Muscle layer of duodenum (tissue), 2 donors: ENCODE measurements at regions not wholly inside any gene's neighbourhood (a gene's known extent, or its start where the extent isn't known, plus 50 kb on each side); places are given as distances from the start of the nearest gene placed in this dataset.

Experiments used
- H3K27ac ChIP-seq: one replicate; pipeline ENCODE4 v1.7.0; 2013; ENCODE audit warnings: mild to moderate bottlenecking, low read length
- H3K27me3 ChIP-seq: one replicate; pipeline ENCODE4 v1.7.0; 2013; ENCODE audit warnings: low read depth, mild to moderate bottlenecking, control low read depth, low read length
- H3K36me3 ChIP-seq, 2 donors: one replicate each; pipeline ENCODE4 v1.7.0; 2013; ENCODE audit warnings: low read length in 2 of 2, control low read depth in 1 of 2, mild to moderate bottlenecking in 1 of 2; ENCODE audit not compliant: insufficient read depth in 2 of 2, control insufficient read depth in 1 of 2
- H3K4me1 ChIP-seq, 2 donors: one replicate each; pipeline ENCODE4 v1.7.0; 2013; ENCODE audit warnings: low read length in 2 of 2, mild to moderate bottlenecking in 2 of 2, control low read depth in 1 of 2, moderate library complexity in 1 of 2; ENCODE audit not compliant: insufficient read depth in 2 of 2, control insufficient read depth in 1 of 2
- H3K4me3 ChIP-seq, 2 donors: one replicate each; pipeline ENCODE4 v1.7.0; 2013; ENCODE audit warnings: low read length in 2 of 2, low read depth in 1 of 2, mild to moderate bottlenecking in 1 of 2
- H3K9me3 ChIP-seq, 2 donors: one replicate each; pipeline ENCODE4 v1.7.0; 2013; ENCODE audit warnings: low read length in 2 of 2, control low read depth in 1 of 2, mild to moderate bottlenecking in 1 of 2; ENCODE audit not compliant: control insufficient read depth in 1 of 2
- donor health status: healthy.

DNA sequence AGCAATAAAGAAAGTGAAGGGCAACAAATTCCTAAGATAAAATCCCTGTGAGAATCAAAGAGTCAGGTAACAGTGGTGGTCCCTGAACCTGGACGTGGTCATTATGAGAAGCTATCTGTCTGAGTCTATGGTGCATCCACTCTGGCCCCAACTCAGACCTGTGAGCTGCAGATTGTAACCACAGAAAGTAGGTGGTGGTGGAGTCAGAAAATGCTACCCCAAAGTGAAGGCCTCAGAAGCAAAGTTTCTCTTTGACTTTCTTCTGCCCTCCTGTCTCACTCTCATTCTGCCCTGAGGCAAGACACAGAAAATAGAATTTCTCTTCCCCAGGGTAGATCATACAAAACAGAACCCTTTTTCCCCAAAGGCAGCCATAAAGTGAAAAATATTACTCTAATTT is 84.1 kb upstream of the NEIL3 start:
- no peak overlapping the region for H3K27ac ChIP-seq
- H3K27me3 ChIP-seq: no peaks in the 10 kb centered on the region
- no peaks in the 10 kb centered on the region for H3K36me3 ChIP-seq
- H3K4me1 ChIP-seq: no peaks in the 10 kb centered on the region
- no peaks in the 10 kb centered on the region for H3K9me3 ChIP-seq
- H3K4me3 ChIP-seq: no peak overlapping the region

DNA sequence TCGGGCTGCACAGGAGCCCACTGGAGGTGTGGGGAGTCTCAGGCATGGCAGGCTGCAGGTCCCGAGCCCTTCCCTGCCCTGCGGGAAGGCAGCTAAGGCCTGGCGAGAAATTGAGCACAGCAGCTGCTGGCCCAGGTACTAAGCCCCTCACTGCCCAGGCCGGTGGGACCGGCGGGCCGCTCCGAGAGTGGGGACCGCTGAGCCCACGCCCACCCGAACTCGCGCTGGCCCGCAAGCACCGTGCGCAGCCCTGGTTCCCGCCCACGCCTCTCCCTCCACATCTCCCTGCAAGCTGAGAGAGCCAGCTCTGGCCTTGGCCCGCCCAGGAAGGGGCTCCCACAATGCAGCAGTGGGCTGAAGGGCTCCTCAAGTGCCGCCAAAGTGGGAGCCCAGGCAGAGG is 82.0 kb upstream of the NEIL3 start:
- no peaks in the 10 kb centered on the region for H3K4me1 ChIP-seq
- no peaks in the 10 kb centered on the region for H3K36me3 ChIP-seq
- H3K4me3 ChIP-seq: no peak overlapping the region
- H3K27me3 ChIP-seq: no peaks in the 10 kb centered on the region
- H3K9me3 ChIP-seq: no peaks in the 10 kb centered on the region
- H3K27ac ChIP-seq: no peak overlapping the region

DNA sequence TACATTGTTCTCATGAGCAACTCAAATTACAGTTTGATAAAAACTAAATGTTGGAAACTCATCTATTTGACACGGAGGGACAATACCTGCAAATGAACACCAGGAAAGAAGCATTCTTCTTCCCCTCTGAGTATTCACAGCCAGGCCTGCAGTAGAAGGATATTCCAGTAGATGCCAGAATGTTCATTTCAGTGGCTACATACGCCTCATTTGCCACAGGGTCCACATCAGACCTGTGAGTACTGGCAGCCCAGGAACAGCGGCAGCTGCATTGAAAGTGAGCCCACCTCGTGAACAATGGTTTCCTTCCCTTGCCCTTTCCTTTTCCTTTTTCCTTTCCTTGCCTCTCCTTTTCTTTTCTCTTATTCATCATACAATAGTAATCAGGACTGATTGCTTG is 81.1 kb upstream of the NEIL3 start:
- Histone ChIP-seq H3K36me3 (no peaks in the 10 kb centered on the region), H3K4me3 (peak overlapping the region; percentile 52 to 59), H3K27ac (no peak overlapping the region), H3K9me3 (no peaks in the 10 kb centered on the region), H3K4me1 (no peaks in the 10 kb centered on the region), H3K27me3 (no peaks in the 10 kb centered on the region)

DNA sequence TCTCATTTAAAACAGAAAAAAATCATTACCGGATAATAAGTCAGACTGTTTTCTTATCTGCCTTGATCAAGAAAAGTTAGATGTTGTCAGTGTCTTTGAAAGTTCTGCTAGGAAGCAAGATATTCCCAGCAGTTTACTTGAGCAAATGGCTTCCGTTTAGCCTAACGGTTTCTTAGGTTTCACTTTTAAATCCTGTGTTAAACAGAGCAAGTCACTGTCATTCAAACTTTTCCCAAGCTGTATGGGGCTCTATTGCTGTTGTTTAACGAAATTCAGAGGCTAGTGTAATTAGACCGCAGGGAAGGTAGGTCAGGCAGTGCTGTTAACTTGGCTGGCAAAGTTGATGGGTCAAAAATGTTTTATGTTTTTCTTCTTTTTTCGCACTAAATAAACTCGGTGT is 80.3 kb upstream of the NEIL3 start:
- Histone ChIP-seq H3K36me3 (no peaks in the 10 kb centered on the region), H3K27me3 (no peaks in the 10 kb centered on the region), H3K27ac (no peak overlapping the region), H3K4me3 (peak overlapping the region; percentile 52 to 59), H3K4me1 (no peaks in the 10 kb centered on the region), H3K9me3 (no peaks in the 10 kb centered on the region)

DNA sequence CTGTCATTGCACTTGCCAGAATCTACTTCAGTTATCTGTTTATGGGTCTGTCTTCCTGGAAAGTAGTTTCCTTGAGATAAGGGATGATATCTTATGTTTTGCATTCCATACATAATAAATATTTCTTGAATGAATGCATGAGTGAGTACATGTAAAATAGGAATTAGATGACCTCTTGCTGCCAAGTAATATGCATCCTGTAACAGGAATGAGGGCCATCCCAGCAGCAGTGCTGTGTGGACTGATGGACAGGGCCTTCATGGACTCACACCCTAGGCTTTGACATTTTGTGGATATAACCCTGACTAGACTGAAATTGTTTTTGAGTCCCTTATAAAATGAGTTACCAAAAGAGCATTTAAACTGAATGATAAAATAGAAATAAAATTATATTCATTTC is 77.2 kb upstream of the NEIL3 start:
- H3K4me3 ChIP-seq: no peak overlapping the region
- H3K36me3 ChIP-seq: no peaks in the 10 kb centered on the region
- H3K4me1 ChIP-seq: no peaks in the 10 kb centered on the region
- H3K27me3 ChIP-seq: no peaks in the 10 kb centered on the region
- H3K9me3 ChIP-seq: no peaks in the 10 kb centered on the region
- H3K27ac ChIP-seq: no peak overlapping the region

DNA sequence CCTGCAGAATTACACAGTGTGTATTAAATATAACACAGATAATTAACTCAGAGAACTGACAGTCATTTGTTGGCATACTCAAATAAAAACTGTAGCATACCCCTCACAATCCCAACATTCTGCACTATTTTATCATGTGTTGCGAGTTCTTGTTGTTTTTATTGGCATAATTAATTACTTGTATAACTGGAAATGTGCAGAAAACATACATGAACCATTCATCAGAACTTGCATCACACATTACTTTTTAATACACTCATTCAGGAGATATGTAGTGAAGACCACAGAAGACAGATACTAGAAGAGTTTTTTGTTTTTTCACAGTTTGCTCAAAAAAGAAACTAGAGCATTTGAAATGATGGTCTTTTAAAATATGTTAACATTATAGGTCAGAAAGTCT is 74.6 kb upstream of the NEIL3 start:
- no peaks in the 10 kb centered on the region for H3K27me3 ChIP-seq
- H3K4me1 ChIP-seq: no peaks in the 10 kb centered on the region
- no peak overlapping the region for H3K27ac ChIP-seq
- H3K36me3 ChIP-seq: no peaks in the 10 kb centered on the region
- H3K4me3 ChIP-seq: no peak overlapping the region
- H3K9me3 ChIP-seq: no peaks in the 10 kb centered on the region

DNA sequence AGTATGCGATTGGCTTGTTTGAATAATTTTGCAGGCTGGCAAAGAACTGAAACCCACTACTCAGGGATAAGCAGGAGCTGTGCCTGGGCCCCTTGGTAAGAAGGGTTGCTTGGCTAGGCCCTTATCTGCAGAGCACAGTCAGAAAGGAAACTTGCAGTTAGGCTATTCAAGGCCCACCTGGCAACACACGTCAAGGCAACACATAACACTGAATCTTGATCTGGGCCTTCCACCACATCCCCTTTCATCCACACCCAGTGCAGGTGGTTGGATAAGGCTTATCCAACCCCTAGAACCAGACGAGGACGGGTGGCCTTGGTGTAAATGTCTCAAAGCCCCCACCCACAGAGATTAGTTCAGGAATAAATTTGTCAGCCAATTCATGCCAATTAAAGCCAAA is 72.8 kb upstream of the NEIL3 start:
- no peaks in the 10 kb centered on the region for H3K4me1 ChIP-seq
- no peak overlapping the region for H3K4me3 ChIP-seq
- H3K27ac ChIP-seq: no peak overlapping the region
- no peaks in the 10 kb centered on the region for H3K36me3 ChIP-seq
- no peaks in the 10 kb centered on the region for H3K9me3 ChIP-seq
- no peaks in the 10 kb centered on the region for H3K27me3 ChIP-seq

DNA sequence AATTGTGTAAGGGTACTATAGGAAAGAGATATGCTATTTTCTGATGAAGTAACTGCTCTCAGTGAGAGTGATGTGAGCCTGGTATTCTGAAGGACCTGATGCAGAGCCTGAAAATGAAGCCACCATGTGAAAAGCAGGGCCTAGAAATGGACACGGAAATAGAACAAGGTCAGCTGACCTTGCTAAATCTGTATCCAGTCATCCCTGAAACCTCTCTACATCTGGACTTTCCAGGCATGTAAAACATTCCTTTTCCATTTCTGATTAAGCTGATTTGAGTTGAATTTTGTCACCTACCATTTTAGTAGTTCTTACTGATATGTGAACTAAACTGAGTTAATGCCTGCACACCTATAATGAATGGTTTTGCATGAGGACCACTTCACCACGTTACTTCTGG is 72.4 kb upstream of the NEIL3 start:
- Histone ChIP-seq H3K27me3 (no peaks in the 10 kb centered on the region), H3K27ac (no peak overlapping the region), H3K36me3 (no peaks in the 10 kb centered on the region), H3K9me3 (no peaks in the 10 kb centered on the region), H3K4me3 (no peak overlapping the region), H3K4me1 (no peaks in the 10 kb centered on the region)

DNA sequence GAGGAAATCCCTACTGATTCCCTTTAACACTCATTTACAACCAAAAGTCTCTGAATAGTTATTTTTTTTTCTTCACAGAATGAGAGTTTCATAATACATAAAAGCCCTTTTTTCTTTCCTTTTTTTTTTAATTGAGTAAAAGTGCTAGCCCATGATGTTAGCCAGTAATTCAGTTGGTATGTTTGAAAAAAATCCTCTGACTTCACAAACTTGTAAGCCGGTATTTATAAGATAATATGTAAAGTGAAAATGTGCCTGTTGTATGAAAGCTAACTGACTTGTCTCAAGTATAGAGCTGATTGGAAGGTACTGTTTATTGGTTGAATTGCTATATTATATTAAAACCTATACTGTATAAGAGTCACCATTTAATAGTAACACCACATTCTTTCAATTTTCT is 70.2 kb upstream of the NEIL3 start:
- no peaks in the 10 kb centered on the region for H3K36me3 ChIP-seq
- H3K27me3 ChIP-seq: no peaks in the 10 kb centered on the region
- H3K27ac ChIP-seq: no peak overlapping the region
- H3K4me3 ChIP-seq: no peak overlapping the region
- H3K9me3 ChIP-seq: no peaks in the 10 kb centered on the region
- H3K4me1 ChIP-seq: no peaks in the 10 kb centered on the region

DNA sequence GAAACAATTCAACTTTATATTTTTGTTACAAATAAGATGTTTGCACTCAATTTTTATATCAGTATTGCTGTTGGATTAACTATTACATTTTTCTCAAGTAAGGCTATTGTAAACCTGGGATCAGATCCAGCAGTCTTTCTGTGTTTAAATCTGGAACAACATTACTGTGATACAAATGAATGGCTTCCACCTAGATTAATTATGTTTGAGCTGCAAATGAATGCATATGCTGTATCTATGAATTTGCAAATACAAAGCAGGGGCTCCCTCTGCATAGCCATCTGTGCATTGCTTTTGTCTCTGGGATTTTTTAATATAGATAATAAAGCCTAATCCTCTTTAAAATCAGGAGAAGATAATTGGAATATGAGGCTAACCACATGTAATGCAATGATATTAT is 69.8 kb upstream of the NEIL3 start:
- Histone ChIP-seq H3K27me3 (no peaks in the 10 kb centered on the region), H3K27ac (no peak overlapping the region), H3K9me3 (no peaks in the 10 kb centered on the region), H3K36me3 (no peaks in the 10 kb centered on the region), H3K4me1 (no peaks in the 10 kb centered on the region), H3K4me3 (no peak overlapping the region)

DNA sequence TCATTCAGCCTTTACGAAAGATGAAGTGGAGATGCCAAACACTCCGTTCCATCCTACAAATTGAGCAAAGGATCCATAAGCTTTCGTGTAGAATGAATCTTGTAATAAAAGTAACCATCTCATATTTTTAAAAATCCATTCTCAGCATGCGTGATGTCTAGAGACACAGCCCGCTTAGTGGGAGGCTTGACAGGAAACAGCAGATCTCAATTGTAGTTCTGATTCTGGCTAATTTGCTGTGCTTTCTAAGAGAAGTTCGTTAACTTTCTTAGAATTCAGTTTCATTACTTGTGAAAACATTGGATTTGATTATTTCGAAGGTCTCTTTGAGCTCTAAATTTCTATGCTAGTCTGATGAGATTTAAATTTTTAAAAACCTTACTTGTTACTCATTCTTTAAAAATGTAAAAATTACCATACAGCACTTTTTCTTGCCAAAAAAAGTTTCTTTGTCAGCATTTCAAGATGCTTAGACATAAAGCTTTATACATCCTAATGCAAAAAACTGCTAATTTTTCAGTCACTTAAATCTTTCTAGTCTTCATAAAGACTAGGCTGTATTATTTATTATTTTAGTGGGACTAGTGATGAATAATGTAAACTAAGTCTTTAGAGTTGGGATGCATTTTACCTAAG is 66.9 kb upstream of the NEIL3 start:
- Histone ChIP-seq H3K27ac (no peak overlapping the region), H3K4me3 (no peak overlapping the region), H3K36me3 (no peaks in the 10 kb centered on the region), H3K4me1 (peaks cover 0 to 5% of the 10 kb centered on the region in 2 donors), H3K27me3 (no peaks in the 10 kb centered on the region), H3K9me3 (no peaks in the 10 kb centered on the region)
